NCI-H2107 (cell line): ENCODE measurements at regions not wholly inside any gene's neighbourhood (a gene's known extent, or its start where the extent isn't known, plus 50 kb on each side); places are given as distances from the start of the nearest gene placed in this dataset.

Experiments
- DNase-seq: peaks from one replicate; lab custom pipeline; 2025; lab: John Stamatoyannopoulos, UW

DNA sequence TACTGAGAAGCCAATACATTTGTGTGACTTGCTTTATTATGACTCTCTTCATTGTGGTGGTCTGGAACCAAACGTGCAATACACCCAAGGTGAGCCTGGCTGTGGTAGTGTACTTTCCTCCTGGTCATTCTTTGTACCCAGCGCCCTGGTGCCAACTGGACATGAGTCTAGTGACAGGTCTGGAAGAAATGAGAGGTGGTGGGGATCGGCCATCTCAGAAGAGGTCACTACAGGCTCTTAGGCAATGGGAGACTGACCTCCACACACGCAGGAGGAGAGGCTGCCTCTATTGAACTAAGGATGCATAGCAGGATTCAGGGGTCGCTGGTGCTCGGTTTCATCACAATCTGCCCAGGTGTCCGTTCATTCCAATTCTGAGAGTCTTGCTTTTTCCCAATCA lies 56.4 kb upstream of the RTL6 start:
- DNase-seq, result no peak

GRCh38 chr22:44550711-44551491 lies 52.9 kb upstream of the RTL6 start:
- DNase-seq, result no peak

DNA sequence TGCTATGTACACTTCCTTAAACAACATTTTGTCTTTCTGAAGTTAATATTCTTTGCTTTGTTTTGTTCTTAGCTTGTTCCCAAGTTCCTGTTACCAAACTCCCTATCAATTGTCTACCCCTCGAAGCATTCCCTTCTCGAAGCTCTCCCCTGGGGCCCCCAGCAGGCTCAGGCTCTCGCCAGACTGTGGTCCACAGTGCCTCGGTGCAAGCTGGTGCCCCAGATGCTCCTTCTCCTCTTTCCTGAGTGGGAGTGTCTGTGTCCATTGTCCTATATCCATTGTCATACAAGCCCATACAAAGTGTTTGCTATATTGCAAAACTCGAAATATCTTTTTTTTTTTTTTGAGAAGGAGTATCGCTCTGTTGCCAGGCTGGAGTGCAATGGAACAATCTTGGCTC lies 51.7 kb upstream of the RTL6 start:
- DNase-seq, result no peak

DNA sequence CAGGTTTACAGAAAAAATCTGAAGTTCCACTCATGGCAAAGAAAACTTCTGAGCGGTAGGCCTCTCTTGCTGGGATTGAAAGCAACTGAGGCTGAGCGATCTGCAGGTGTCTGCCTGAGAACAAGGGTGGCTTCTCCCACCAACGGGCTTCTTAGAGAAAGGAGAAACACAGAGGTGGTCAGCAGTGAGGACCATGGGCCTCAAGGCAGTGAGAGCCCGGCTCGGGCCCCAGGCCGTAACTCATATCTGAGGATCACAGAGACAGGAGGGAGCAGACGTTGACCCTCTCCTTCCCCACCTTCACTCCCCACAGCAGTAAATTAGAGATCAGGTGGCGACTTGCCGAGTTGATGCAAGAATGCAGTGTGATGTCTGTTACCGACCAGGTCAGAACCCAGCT lies 50.9 kb upstream of the RTL6 start:
- DNase-seq, result no peak
